CD4-positive, alpha-beta T cell treated with Interleukin-15 for 4 hours (primary cell): ENCODE measurements at regions not wholly inside any gene's neighbourhood (a gene's known extent, or its start where the extent isn't known, plus 50 kb on each side); places are given as distances from the start of the nearest gene placed in this dataset.
"Not testable (repeated sequence)": the region's sequence is repeated elsewhere in the genome, so short reads cannot be mapped to it uniquely, and the experiment has no call there.

Experiments used
- DNase-seq: peaks from one replicate; pipeline ENCODE4 v3.0.0-alpha.2; 2020; ENCODE audit warnings: low spot score

DNA sequence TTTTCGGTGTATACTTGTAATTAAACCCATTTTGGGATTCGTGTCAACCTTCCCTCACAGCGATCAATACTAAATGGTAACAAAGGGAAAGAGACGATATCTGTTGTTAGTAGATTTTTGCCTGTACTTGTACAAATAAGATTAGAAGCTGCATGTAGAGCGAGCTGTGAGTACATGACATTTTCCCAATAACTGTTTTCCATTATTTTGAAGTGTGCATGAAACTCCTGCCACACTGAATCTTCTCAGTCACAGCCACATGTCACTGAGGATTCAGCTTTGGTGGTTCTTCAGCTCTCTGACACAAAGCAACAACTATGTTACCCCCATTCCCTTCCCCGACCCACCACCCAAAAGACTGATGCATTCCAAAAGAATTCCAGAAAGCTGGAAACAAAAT is 685.6 kb downstream of the EFNA5 start:
- DNase-seq = no peak

- not testable (repeated sequence) for DNase-seq
Observed at GRCh38 chr5:106979178-106979577, 691.6 kb downstream of the EFNA5 start.

DNA sequence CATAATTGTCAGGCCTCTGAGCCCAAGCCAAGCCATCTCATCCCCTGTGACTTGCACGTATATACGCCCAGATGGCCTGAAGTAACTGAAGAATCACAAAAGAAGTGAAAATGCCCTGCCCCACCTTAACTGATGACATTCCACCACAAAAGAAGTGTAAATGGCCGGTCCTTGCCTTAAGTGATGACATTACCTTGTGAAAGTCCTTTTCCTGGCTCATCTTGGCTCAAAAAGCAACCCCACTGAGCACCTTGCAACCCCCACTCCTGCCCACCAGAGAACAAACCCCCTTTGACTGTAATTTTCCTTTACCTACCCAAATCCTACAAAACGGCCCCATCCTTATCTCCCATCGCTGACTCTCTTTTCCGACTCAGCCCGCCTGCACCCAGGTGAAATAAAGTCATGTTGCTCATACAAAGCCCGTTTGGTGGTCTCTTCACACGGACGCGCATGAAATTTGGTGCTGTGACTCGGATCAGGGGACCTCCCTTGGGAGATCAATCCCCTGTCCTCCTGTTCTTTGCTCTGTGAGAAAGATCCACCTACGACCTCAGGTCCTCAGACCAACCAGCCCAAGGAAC is 692.1 kb downstream of the EFNA5 start:
- DNase-seq = not testable (repeated sequence)

- no peak for DNase-seq
Observed at GRCh38 chr5:106976363-106976762, 694.4 kb downstream of the EFNA5 start.

DNA sequence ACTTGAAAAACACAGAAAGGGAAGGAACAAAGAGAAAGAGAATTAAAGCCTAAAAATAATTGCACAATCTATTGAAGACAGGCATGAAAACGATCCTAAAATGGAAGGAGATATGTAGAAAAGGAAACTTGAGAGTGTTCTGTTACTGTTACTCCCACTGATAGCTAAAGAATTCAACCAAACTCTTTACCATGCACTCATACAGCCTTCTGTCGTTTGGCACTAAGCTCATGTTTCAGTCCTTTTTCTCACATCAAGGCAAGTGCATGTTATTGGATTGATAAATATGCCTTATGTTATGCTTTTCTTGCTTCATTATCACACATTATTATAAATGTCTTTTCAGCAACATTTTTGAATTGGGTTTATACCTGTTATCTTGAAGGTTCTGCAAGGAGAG is 696.5 kb downstream of the EFNA5 start:
- DNase-seq = no peak

- no peak for DNase-seq
Observed at GRCh38 chr5:106966686-106967315, 703.9 kb downstream of the EFNA5 start.

DNA sequence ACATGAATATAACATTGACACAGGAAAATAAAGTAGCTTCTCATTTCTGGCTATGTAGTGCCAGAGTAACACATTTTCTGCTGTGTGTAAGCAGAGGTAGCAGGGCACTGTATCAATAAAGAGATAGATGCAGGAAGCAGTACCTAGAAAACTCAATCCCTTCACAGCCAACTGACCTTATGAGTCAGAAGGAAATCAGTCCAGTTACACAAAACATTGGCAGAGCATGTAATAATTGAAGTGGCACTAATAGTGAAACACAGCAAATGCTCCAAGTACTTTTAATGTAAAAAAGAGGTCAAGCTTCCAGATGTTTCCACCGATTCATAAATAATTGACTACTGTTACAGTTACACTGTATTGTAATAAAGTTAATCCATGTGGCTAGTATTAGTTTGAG is 706.6 kb downstream of the EFNA5 start:
- no peak for DNase-seq

- no peak for DNase-seq
Observed at GRCh38 chr5:106963630-106964029, 707.1 kb downstream of the EFNA5 start.

DNA sequence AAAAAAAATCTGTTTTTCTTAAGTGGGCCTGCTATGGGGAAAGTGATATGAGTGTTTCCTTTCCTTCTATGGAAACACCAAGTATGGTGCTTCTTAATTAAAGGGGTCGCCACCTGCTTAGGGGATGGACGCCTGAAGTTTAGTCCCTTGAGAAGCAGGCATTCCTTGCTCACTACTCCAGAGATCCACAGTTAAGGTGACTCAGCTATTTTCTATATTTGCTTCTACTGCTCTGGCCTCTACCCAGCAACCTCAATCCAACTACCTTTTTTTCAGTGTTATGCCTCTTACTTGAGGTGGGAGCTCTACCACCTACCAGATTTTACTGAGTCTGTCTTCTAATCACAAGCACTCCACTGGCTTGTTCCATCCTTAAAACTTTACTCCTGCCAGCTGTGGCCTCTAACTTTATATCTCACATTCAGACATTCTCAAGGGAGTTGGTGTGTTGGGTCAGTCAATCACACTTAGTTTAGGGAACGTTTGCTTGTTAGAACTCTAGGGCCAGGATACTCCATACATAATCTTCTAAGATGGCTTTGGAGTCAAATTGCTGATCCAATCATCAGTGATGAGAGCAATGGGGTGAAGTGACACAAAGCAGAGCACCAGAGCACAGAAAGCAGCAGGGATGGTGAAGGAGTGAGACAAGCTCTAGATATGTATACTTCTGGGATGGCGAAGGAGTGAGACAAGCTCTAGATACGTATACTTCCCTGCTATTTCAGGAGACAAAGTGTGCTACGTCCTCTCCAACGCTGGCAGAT is 708.1 kb downstream of the EFNA5 start:
- no peak for DNase-seq

GRCh38 chr5:106959387-106959786 is 711.4 kb downstream of the EFNA5 start:
- no peak for DNase-seq

DNA sequence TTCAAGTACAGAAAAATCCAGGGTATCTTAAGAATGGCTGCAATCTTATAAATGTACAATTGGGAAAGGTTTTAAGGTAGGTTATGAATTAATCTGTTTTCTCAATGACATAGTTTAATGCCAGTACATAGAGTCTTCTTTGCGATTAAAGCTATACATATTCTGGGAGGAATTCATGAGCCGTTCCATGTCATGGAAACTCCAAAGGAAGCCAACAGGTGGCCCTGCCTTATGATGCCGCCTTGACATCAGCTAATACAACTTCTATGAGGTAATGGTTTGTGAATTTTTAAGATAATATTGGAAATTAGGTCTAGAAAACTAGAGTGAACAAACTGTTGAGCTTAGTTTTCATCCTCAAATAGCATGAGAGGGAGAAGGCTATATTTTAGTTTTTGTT is 713.4 kb downstream of the EFNA5 start:
- no peak for DNase-seq

DNA sequence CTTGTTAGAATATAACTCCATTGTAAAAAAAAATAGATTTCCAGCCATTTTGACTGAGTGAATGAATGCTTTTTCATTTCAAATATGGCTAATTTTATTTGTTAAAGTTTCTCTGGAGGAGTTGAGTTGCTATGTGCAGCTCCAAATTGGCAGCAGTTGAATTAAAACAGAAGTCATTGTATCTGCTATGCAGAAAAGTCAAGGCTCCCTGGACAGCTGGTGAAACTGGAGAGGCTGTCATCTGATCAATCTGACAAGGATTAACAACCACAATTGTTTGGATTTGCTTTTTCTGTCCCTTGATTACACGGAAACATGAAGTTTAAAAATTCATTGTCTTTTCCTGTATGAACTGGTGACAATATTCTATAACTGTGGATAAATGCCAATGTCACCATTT is 713.9 kb downstream of the EFNA5 start:
- DNase-seq = no peak

DNA sequence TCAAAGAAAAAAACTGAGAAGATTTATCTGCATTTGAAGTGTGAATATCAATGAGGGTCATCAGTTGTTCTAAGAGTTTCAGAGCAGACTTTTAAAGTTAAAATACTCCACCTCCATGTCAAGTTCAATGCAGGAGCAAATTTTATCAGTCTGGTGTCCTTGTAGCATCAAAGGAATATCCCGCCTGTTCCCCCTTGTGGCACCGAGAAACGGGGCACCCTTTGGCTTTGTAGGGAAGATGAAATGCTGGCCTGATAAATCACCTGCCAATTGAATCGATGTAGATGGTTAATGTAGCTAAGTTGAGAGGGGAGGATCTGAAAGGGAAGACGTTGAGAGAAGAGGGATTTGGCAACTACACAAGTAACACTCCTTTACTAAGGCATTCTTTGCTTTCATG is 714.5 kb downstream of the EFNA5 start:
- DNase-seq = no peak

DNA sequence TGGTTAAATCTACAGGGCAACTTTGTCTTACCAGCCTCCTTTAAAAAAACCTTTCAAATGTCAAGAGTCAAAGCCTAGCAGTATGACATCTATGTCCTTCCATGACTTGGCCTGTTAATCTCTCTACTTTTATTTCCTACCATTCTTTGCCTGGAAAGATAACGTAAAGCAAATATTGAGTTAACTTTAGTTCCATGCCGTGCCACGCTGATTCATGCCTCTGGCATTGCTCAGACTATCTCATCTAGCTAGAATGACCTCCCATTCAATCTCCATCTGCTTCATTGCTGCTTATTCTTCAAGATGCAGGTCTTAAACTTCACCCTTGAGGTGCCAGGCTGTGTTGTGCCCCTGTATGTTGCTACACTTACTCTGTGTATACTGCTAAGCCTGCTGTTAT is 729.8 kb downstream of the EFNA5 start:
- DNase-seq = no peak

GRCh38 chr5:106940301-106940846 is 730.4 kb downstream of the EFNA5 start:
- no peak for DNase-seq

- no peak for DNase-seq
Observed at GRCh38 chr5:106923409-106923808, 747.3 kb downstream of the EFNA5 start.

DNA sequence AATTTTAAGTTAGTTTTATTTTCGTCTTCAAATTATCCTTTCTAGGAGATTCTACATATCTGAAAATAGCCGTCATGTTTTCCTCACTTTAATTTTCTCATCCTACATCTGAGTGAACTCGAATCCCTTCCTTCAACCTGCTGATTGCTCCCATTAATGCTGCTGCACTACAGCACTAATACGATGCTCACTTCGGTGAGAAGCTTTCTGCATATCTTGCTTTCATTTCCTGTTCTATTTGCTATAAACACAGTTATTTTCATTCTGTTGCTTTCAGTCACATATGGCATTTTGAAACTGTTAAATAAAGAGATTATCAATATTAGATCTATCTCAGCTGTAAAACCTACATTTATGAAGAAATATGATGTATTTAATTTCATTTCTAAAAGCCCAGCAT is 749.2 kb downstream of the EFNA5 start:
- DNase-seq = no peak

GRCh38 chr5:106910486-106910885 is 760.3 kb downstream of the EFNA5 start:
- no peak for DNase-seq

GRCh38 chr5:106909716-106910115 is 761.0 kb downstream of the EFNA5 start:
- no peak for DNase-seq

GRCh38 chr5:106907979-106908378 is 762.8 kb downstream of the EFNA5 start:
- DNase-seq = no peak

- no peak for DNase-seq
Observed at GRCh38 chr5:106906199-106906598, 764.5 kb downstream of the EFNA5 start.

- no peak for DNase-seq
Observed at GRCh38 chr5:106894964-106895363, 775.8 kb downstream of the EFNA5 start.

DNA sequence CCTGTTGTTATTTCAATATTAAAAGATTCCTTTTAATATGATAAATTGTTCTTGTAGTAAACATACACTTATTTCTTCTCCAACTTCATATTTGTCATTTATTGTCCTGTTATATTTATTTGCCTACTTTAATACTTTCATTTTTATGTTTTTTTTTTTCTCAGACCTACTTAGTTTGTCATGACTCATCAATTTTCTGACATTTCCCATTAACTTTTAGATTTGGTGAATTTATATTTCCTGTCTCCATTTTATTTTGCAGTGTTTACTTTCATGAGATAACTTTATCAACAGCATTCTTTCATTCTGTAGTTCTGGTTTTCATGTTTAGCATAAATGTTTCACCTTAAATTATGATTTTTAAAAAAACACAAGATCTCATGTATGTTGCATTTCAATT is 788.7 kb downstream of the EFNA5 start:
- no peak for DNase-seq
